ENCODE measurements at regions not wholly inside any gene's neighbourhood (a gene's known extent, or its start where the extent isn't known, plus 50 kb on each side); places are given as distances from the start of the nearest gene placed in this dataset.
"Not testable (repeated sequence)": the region's sequence is repeated elsewhere in the genome, so short reads cannot be mapped to it uniquely, and the experiment has no call there.

- WGBS (ENCODE audit: insufficient coverage): 88% methylated on average over 3 of the region's 4 CpGs
- H3K4me3 ChIP-seq (ENCODE audit: low read length): no peak overlapping the region
- ATAC-seq: no peak
- intact Hi-C loops (cut with micrococcal nuclease): no loop called here
- no peak overlapping the region for H3K27ac Mint-ChIP-seq
- no peaks in the 10 kb centered on the region for H3K9me3 ChIP-seq (ENCODE audit: control insufficient read depth, insufficient read depth, low read length)
- H3K9me3 Mint-ChIP-seq: peaks cover 2 to 3% of the 10 kb centered on the region in 2 donors
- no peak overlapping the region for H3K4me3 Mint-ChIP-seq
- H3K4me1 ChIP-seq (ENCODE audit: control insufficient read depth, insufficient read depth, low read length): no peaks in the 10 kb centered on the region
- no peak for TF ChIP-seq CTCF (IDR thresholded peaks at IDR 0.05)
- no peaks in the 10 kb centered on the region for H3K36me3 ChIP-seq (ENCODE audit: control insufficient read depth, insufficient read depth, low read length)
- no peaks in the 10 kb centered on the region for H3K27me3 ChIP-seq (ENCODE audit: control insufficient read depth, insufficient read depth, low read length)
- H3K36me3 Mint-ChIP-seq: no peaks in the 10 kb centered on the region
- DNase-seq: no peak
- H3K27me3 Mint-ChIP-seq (ENCODE audit: low read depth in 2 of 2): no peaks in the 10 kb centered on the region
- no peak overlapping the region for H3K27ac ChIP-seq (ENCODE audit: low read length)
- no peaks in the 10 kb centered on the region for H3K4me1 Mint-ChIP-seq
Measured at GRCh38 chr10:36738738-36739431, 386.5 kb upstream of the ANKRD30A start.

- WGBS (ENCODE audit: insufficient coverage): 75% methylated on average over 1 of the region's 1 CpG
- H3K27me3 Mint-ChIP-seq (ENCODE audit: low read depth in 2 of 2): no peaks in the 10 kb centered on the region
- ATAC-seq (no peak), DNase-seq (no peak)
- Histone ChIP-seq H3K4me1 (ENCODE audit: control insufficient read depth, insufficient read depth, low read length) (no peaks in the 10 kb centered on the region), H3K27me3 (ENCODE audit: control insufficient read depth, insufficient read depth, low read length) (no peaks in the 10 kb centered on the region), H3K4me3 (ENCODE audit: low read length) (no peak overlapping the region), H3K36me3 (ENCODE audit: control insufficient read depth, insufficient read depth, low read length) (no peaks in the 10 kb centered on the region), H3K27ac (ENCODE audit: low read length) (no peak overlapping the region), H3K9me3 (ENCODE audit: control insufficient read depth, insufficient read depth, low read length) (no peaks in the 10 kb centered on the region)
- H3K27ac Mint-ChIP-seq: no peak overlapping the region
- H3K4me3 Mint-ChIP-seq: no peak overlapping the region
- peaks cover 2 to 3% of the 10 kb centered on the region in 2 donors for H3K9me3 Mint-ChIP-seq
- TF ChIP-seq CTCF (IDR thresholded peaks at IDR 0.05): no peak
- no peaks in the 10 kb centered on the region for H3K4me1 Mint-ChIP-seq
- intact Hi-C loops (cut with micrococcal nuclease): no loop called here
- no peaks in the 10 kb centered on the region for H3K36me3 Mint-ChIP-seq
Measured at GRCh38 chr10:36736311-36736710, 389.1 kb upstream of the ANKRD30A start.

- H3K4me3 Mint-ChIP-seq; H3K27me3 Mint-ChIP-seq (ENCODE audit: low read depth in 2 of 2); H3K27me3 ChIP-seq (ENCODE audit: control insufficient read depth, insufficient read depth, low read length); ATAC-seq; H3K36me3 ChIP-seq (ENCODE audit: control insufficient read depth, insufficient read depth, low read length); H3K36me3 Mint-ChIP-seq; H3K9me3 ChIP-seq (ENCODE audit: control insufficient read depth, insufficient read depth, low read length); intact Hi-C loops (cut with micrococcal nuclease); H3K9me3 Mint-ChIP-seq; H3K27ac Mint-ChIP-seq; H3K27ac ChIP-seq (ENCODE audit: low read length); DNase-seq; H3K4me3 ChIP-seq (ENCODE audit: low read length); H3K4me1 ChIP-seq (ENCODE audit: control insufficient read depth, insufficient read depth, low read length); H3K4me1 Mint-ChIP-seq: not testable (repeated sequence)
- WGBS (ENCODE audit: insufficient coverage): 95% methylated on average over 15 of the region's 21 CpGs
Measured at GRCh38 chr10:36734590-36734989, 390.8 kb upstream of the ANKRD30A start.

- H3K4me1 ChIP-seq (ENCODE audit: control insufficient read depth, insufficient read depth, low read length): no peaks in the 10 kb centered on the region
- H3K27me3 ChIP-seq (ENCODE audit: control insufficient read depth, insufficient read depth, low read length): no peaks in the 10 kb centered on the region
- no peak for ATAC-seq
- H3K36me3 Mint-ChIP-seq: no peaks in the 10 kb centered on the region
- H3K36me3 ChIP-seq (ENCODE audit: control insufficient read depth, insufficient read depth, low read length): no peaks in the 10 kb centered on the region
- peaks cover 0 to 4% of the 10 kb centered on the region in 2 donors for H3K9me3 Mint-ChIP-seq
- no peak overlapping the region for H3K4me3 Mint-ChIP-seq
- intact Hi-C loops (cut with micrococcal nuclease): no loop called here
- no peaks in the 10 kb centered on the region for H3K9me3 ChIP-seq (ENCODE audit: control insufficient read depth, insufficient read depth, low read length)
- H3K4me1 Mint-ChIP-seq: no peaks in the 10 kb centered on the region
- no peak overlapping the region for H3K4me3 ChIP-seq (ENCODE audit: low read length)
- WGBS (ENCODE audit: insufficient coverage): 85% methylated on average over 6 of the region's 6 CpGs
- no peak for TF ChIP-seq CTCF (IDR thresholded peaks at IDR 0.05)
- H3K27ac Mint-ChIP-seq: no peak overlapping the region
- DNase-seq: no peak
- H3K27me3 Mint-ChIP-seq (ENCODE audit: low read depth in 2 of 2): no peaks in the 10 kb centered on the region
- H3K27ac ChIP-seq (ENCODE audit: low read length): no peak overlapping the region
Measured at GRCh38 chr10:36730316-36730715, 395.1 kb upstream of the ANKRD30A start.

All from natural killer cell (primary cell).